AG09309 (cell line): ENCODE measurements at regions not wholly inside any gene's neighbourhood (a gene's known extent, or its start where the extent isn't known, plus 50 kb on each side); places are given as distances from the start of the nearest gene placed in this dataset.

Experiments used
- DNase-seq: peaks from one replicate; pipeline ENCODE4 v3.0.0-alpha.2; 2010; ENCODE audit warnings: low read depth
- H3K4me3 ChIP-seq: 2 replicates; pipeline ENCODE4 v1.5.1; 2011; ENCODE audit warnings: mild to moderate bottlenecking, low read depth, low read length, moderate library complexity; ENCODE audit not compliant: control insufficient read depth
- TF ChIP-seq, protein P1 (sequence below): IDR thresholded peaks from 2 replicates; pipeline ENCODE4 v1.5.1; 2011; ENCODE audit warnings: mild to moderate bottlenecking, low read depth, low read length, inconsistent platforms; ENCODE audit not compliant: insufficient read depth, control insufficient read depth; ENCODE audit errors: missing control alignments

DNA sequence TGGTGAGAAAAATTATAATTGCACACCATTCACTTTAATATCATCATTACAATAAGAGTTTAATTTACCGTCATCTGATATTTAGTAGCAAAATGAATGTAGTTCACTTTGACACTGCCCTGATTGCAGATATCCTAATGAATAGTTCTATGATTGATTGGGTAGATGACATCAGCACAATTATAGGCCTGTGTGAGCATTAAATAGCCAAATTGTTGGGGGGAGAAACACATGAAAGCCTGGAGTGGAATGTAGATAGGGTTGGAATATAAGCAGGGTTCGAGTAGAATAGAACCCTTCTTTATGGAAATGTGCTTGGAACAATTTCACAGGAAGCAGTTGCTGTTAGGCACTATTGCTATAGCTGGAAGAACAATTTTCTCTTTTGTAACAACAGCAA lies 1526.2 kb downstream of the RPA4 start:
- TF ChIP-seq, protein P1, sequence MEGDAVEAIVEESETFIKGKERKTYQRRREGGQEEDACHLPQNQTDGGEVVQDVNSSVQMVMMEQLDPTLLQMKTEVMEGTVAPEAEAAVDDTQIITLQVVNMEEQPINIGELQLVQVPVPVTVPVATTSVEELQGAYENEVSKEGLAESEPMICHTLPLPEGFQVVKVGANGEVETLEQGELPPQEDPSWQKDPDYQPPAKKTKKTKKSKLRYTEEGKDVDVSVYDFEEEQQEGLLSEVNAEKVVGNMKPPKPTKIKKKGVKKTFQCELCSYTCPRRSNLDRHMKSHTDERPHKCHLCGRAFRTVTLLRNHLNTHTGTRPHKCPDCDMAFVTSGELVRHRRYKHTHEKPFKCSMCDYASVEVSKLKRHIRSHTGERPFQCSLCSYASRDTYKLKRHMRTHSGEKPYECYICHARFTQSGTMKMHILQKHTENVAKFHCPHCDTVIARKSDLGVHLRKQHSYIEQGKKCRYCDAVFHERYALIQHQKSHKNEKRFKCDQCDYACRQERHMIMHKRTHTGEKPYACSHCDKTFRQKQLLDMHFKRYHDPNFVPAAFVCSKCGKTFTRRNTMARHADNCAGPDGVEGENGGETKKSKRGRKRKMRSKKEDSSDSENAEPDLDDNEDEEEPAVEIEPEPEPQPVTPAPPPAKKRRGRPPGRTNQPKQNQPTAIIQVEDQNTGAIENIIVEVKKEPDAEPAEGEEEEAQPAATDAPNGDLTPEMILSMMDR = no peak
- H3K4me3 ChIP-seq = no peak overlapping the region
- DNase-seq = no peak

DNA sequence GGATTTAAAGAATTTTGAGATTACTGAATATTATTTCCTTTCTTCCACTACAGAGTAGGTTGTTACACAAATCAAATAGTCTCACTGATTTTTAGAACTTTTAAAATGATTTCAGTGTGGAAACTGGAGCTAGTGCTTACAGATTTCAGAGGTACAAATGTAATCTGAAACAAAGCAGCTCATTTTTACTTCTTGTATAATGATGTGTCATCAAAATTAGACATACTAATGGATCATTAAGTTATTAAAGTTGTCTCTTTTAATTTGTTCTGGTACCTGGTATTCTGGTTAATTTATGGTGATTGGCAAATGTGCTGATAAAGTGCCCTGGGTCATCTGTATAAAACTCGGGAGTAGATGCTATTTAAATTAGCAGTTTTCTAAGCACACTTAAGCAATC lies 1528.3 kb downstream of the RPA4 start:
- TF ChIP-seq, protein P1 = no peak
- H3K4me3 ChIP-seq = no peak overlapping the region
- DNase-seq = no peak

DNA sequence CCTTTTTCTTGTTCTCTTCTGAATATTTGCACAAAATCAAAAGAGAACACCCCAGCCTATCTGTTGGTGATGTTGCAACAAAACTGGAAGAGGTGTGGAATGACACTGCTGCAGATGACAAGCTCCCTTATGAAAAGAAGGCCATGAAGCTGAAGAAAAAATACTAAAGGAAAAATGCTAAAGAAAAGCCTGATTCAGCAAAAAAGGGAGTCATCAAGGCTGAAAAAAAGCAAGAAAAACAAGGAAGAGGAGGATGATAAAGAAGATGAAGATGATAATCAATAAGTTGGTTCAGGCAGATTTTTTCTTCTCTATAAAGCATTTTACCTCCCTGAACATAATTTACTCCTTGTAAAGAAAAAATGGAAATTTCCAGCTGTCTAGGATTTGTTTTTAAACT lies 1538.8 kb downstream of the RPA4 start:
- no peak for DNase-seq
- TF ChIP-seq, protein P1 = no peak
- no peak overlapping the region for H3K4me3 ChIP-seq

DNA sequence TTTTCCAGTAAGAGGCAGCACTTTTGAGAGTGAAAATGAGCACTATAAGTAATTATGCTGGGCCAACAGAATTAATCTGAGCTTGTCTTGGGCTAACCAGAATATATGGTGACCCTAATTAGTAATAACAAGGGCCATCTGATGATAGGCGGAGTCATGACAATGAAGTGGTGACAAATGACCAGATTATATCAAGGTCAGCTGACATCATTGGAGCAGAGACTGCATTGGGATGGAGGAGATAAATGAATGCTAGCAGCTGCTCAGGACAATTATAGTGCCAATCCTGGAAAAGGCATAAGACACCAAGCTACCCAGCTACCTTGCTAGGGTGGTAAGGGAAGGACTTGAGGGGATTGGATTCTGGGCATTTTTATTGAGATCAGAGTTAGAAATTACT lies 1548.7 kb downstream of the RPA4 start:
- no peak for DNase-seq
- TF ChIP-seq, protein P1 = no peak
- H3K4me3 ChIP-seq = no peak overlapping the region

- no peak for DNase-seq
Observed at GRCh38 chrX:98448524-98448923, 1564.8 kb downstream of the RPA4 start.

GRCh38 chrX:98452456-98452855 lies 1568.7 kb downstream of the RPA4 start:
- H3K4me3 ChIP-seq = no peak overlapping the region
- no peak for DNase-seq
- TF ChIP-seq, protein P1 = no peak

More at GRCh38 chrX:98448524-98448923, 1564.8 kb downstream of the RPA4 start:
- TF ChIP-seq, protein P1 = no peak
- H3K4me3 ChIP-seq = no peak overlapping the region

DNA sequence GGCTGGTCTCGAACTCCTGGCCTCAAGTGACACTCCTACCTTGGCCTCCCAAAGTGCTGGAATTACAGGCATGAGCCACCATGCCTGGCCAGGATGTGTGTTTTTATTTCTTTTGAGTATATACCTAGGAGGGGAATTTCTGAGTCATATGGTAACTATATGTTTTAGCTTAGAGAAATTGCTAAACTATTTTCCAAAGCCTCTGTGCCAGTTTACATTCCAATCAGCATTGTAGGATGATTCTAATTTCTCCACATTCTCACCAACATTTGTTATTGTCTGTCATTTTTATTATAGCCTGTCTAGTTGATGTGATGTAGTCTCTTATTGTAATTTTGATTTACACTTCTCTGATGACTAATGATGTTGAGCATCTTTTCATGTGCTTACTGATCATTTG lies 1576.0 kb downstream of the RPA4 start:
- H3K4me3 ChIP-seq = no peak overlapping the region
- no peak for DNase-seq
- TF ChIP-seq, protein P1 = no peak
